Middle frontal gyrus (tissue), 1 donor: ENCODE measurements at regions not wholly inside any gene's neighbourhood (a gene's known extent, or its start where the extent isn't known, plus 50 kb on each side); places are given as distances from the start of the nearest gene placed in this dataset.

Experiments used
- DNase-seq: peaks from one replicate; pipeline ENCODE4 v3.0.0-alpha.2; 2015; ENCODE audit warnings: low spot score; ENCODE audit errors: extremely low spot score

GRCh38 chr3:197349368-197349767 lies 51.0 kb upstream of the DLG1 start:
- no peak for DNase-seq
